ENCODE measurements at regions not wholly inside any gene's neighbourhood (a gene's known extent, or its start where the extent isn't known, plus 50 kb on each side); places are given as distances from the start of the nearest gene placed in this dataset.
A peak's percentile ranks its signal among the peaks of the same experiment; 100 is the strongest.

- Histone ChIP-seq H3K9me3 (no peaks in the 10 kb centered on the region), H3K4me3 (no peak overlapping the region), H3K36me3 (no peaks in the 10 kb centered on the region), H3K27me3 (no peaks in the 10 kb centered on the region), H3K27ac (no peak overlapping the region), H3K4me1 (peaks cover 0 to 6% (median 0%) of the 10 kb centered on the region in 4 donors)
- no peak for DNase-seq
- TF ChIP-seq POLR2AphosphoS5 (IDR thresholded peaks at IDR 0.05) (no peak), POLR2A (IDR thresholded peaks at IDR 0.05) (no peak), EP300 (IDR thresholded peaks at IDR 0.05; ENCODE audit: low read depth) (no peak)
- WGBS, 2 donors (ENCODE audit: low coverage in 1 of 2), result 69 to 80% methylated on average over 1 to 3 of the region's 3 CpGs
- in situ Hi-C loops (cut with MboI; ENCODE audit: low pct_ligation_motif_present in 1 of 4, low pct_unique_long_range_greater_than_20kb in 1 of 4, low sequenced_read_pairs in 3 of 4), result no loop called here
- intact Hi-C loops (cut with DNase I; ENCODE audit: low total_unique reads), result no loop called here
These were observed 91.3 kb upstream of the SLC4A7 start for GRCh38 chr3:27575499-27575898.

- no peak for DNase-seq
- Histone ChIP-seq H3K27ac (peak overlapping the region in 1 of 4 donors; percentile 49), H3K9me3 (no peaks in the 10 kb centered on the region), H3K27me3 (no peaks in the 10 kb centered on the region), H3K4me1 (peaks cover 0 to 6% (median 0%) of the 10 kb centered on the region in 4 donors), H3K4me3 (no peak overlapping the region), H3K36me3 (no peaks in the 10 kb centered on the region)
- TF ChIP-seq POLR2A (IDR thresholded peaks at IDR 0.05) (no peak), POLR2AphosphoS5 (IDR thresholded peaks at IDR 0.05) (no peak), EP300 (IDR thresholded peaks at IDR 0.05; ENCODE audit: low read depth) (no peak), CTCF (IDR thresholded peaks at IDR 0.05) (no peak)
- WGBS, 2 donors (ENCODE audit: low coverage in 1 of 2), result 78 to 87% methylated on average over 4 to 6 of the region's 6 CpGs
- in situ Hi-C loops (cut with MboI; ENCODE audit: low pct_ligation_motif_present in 1 of 4, low pct_unique_long_range_greater_than_20kb in 1 of 4, low sequenced_read_pairs in 3 of 4), result no loop called here
- intact Hi-C loops (cut with DNase I; ENCODE audit: low total_unique reads), result no loop called here
These were observed 90.2 kb upstream of the SLC4A7 start for GRCh38 chr3:27574438-27574795.

- no peak for TF ChIP-seq CTCF (IDR thresholded peaks at IDR 0.05)
- no peak for TF ChIP-seq POLR2A (IDR thresholded peaks at IDR 0.05)
- TF ChIP-seq EP300 (IDR thresholded peaks at IDR 0.05; ENCODE audit: low read depth), result no peak
- 75 to 76% methylated on average over 4 to 5 of the region's 5 CpGs for WGBS, 2 donors (ENCODE audit: low coverage in 1 of 2)
- no peaks in the 10 kb centered on the region for H3K9me3 ChIP-seq
- DNase-seq, result no peak
- no peak overlapping the region for H3K4me3 ChIP-seq
- H3K27me3 ChIP-seq, result no peaks in the 10 kb centered on the region
- H3K4me1 ChIP-seq, result peaks cover 0 to 6% (median 0%) of the 10 kb centered on the region in 4 donors
- in situ Hi-C loops (cut with MboI; ENCODE audit: low pct_ligation_motif_present in 1 of 4, low pct_unique_long_range_greater_than_20kb in 1 of 4, low sequenced_read_pairs in 3 of 4) (no loop called here), intact Hi-C loops (cut with DNase I; ENCODE audit: low total_unique reads) (no loop called here)
- no peaks in the 10 kb centered on the region for H3K36me3 ChIP-seq
- peak overlapping the region in 1 of 4 donors; percentile 49 for H3K27ac ChIP-seq
These were observed 89.7 kb upstream of the SLC4A7 start for GRCh38 chr3:27573780-27574437.

- no peaks in the 10 kb centered on the region for H3K9me3 ChIP-seq
- no peaks in the 10 kb centered on the region for H3K36me3 ChIP-seq
- DNase-seq, result no peak
- TF ChIP-seq EP300 (IDR thresholded peaks at IDR 0.05; ENCODE audit: low read depth) (no peak), CTCF (IDR thresholded peaks at IDR 0.05) (no peak), POLR2A (IDR thresholded peaks at IDR 0.05) (no peak), POLR2AphosphoS5 (IDR thresholded peaks at IDR 0.05) (no peak)
- no peaks in the 10 kb centered on the region for H3K27me3 ChIP-seq
- in situ Hi-C loops (cut with MboI; ENCODE audit: low pct_ligation_motif_present in 1 of 4, low pct_unique_long_range_greater_than_20kb in 1 of 4, low sequenced_read_pairs in 3 of 4), result no loop called here
- WGBS, 2 donors (ENCODE audit: low coverage in 1 of 2), result 77 to 90% methylated on average over 2 to 3 of the region's 3 CpGs
- intact Hi-C loops (cut with DNase I; ENCODE audit: low total_unique reads), result no loop called here
- H3K4me1 ChIP-seq, result peaks cover 0 to 10% (median 0%) of the 10 kb centered on the region in 4 donors
- no peak overlapping the region for H3K4me3 ChIP-seq
- H3K27ac ChIP-seq, result peak overlapping the region in 1 of 4 donors; percentile 23
These were observed 89.0 kb upstream of the SLC4A7 start for GRCh38 chr3:27573138-27573537.

GRCh38 chr3:27571345-27571744, 87.2 kb upstream of the SLC4A7 start:
- Histone ChIP-seq H3K27ac (peak overlapping the region in 3 of 4 donors; percentile 38 to 75 (median 66)), H3K4me1 (peaks cover 0 to 15% (median 5%) of the 10 kb centered on the region in 4 donors), H3K27me3 (no peaks in the 10 kb centered on the region), H3K4me3 (no peak overlapping the region), H3K36me3 (no peaks in the 10 kb centered on the region), H3K9me3 (no peaks in the 10 kb centered on the region)
- WGBS, 2 donors (ENCODE audit: low coverage in 1 of 2), result 72 to 76% methylated on average over 2 of the region's 2 CpGs
- no peak for DNase-seq
- intact Hi-C loops (cut with DNase I; ENCODE audit: low total_unique reads) (no loop called here), in situ Hi-C loops (cut with MboI; ENCODE audit: low pct_ligation_motif_present in 1 of 4, low pct_unique_long_range_greater_than_20kb in 1 of 4, low sequenced_read_pairs in 3 of 4) (no loop called here)
- TF ChIP-seq POLR2A (IDR thresholded peaks at IDR 0.05) (no peak), EP300 (IDR thresholded peaks at IDR 0.05; ENCODE audit: low read depth) (no peak), CTCF (IDR thresholded peaks at IDR 0.05) (no peak), POLR2AphosphoS5 (IDR thresholded peaks at IDR 0.05) (no peak)

Data from transverse colon (tissue), 4 donors.